ENCODE measurements at regions not wholly inside any gene's neighbourhood (a gene's known extent, or its start where the extent isn't known, plus 50 kb on each side); places are given as distances from the start of the nearest gene placed in this dataset.

GRCh38 chr15:37550360-37551024 lies 383.9 kb upstream of the TMCO5A start:
- Histone ChIP-seq H3K4me3 (replicated peaks in 1 of 4; ENCODE audit: control extremely low read depth in 1 of 4, insufficient read depth in 1 of 4, low read depth in 3 of 4, low read length in 4 of 4) (no peak overlapping the region), H3K36me3 (ENCODE audit: control insufficient read depth, insufficient read depth, low read length) (no peaks in the 10 kb centered on the region), H3K27ac (ENCODE audit: insufficient read depth, low read length) (no peak overlapping the region), H3K9me3 (ENCODE audit: control insufficient read depth, insufficient read depth, low read depth, low read length) (no peaks in the 10 kb centered on the region), H2AFZ (ENCODE audit: low read length) (no peak overlapping the region), H3K79me2 (ENCODE audit: control insufficient read depth, insufficient read depth, low read length) (no peaks in the 10 kb centered on the region), H3K9ac (ENCODE audit: insufficient read depth, low read length) (no peak overlapping the region), H3K27me3 (ENCODE audit: control insufficient read depth, insufficient read depth, low read length) (no peaks in the 10 kb centered on the region), H4K20me1 (ENCODE audit: control insufficient read depth, extremely low read depth, insufficient read depth, low read length) (no peaks in the 10 kb centered on the region), H3K4me1 (ENCODE audit: control insufficient read depth, extremely low read depth, insufficient read depth, low read length) (no peaks in the 10 kb centered on the region), H3K4me2 (ENCODE audit: extremely low read depth, insufficient read depth, low read length) (no peak overlapping the region)
- DNase-seq (ENCODE audit: low read depth in 2 of 2) = no peak
- TF ChIP-seq CTCF (conservative IDR thresholded peaks at IDR 0.05 in 1 of 2, IDR thresholded peaks at IDR 0.05 in 1 of 2; ENCODE audit: low read depth in 1 of 2, low read length in 2 of 2) = no peak
- no peak for TF ChIP-seq EZH2 (IDR thresholded peaks at IDR 0.05; ENCODE audit: low read length, missing control alignments)

- Histone ChIP-seq H3K4me1 (ENCODE audit: control insufficient read depth, extremely low read depth, insufficient read depth, low read length) (no peaks in the 10 kb centered on the region), H3K79me2 (ENCODE audit: control insufficient read depth, insufficient read depth, low read length) (no peaks in the 10 kb centered on the region), H3K4me3 (replicated peaks in 1 of 4; ENCODE audit: control extremely low read depth in 1 of 4, insufficient read depth in 1 of 4, low read depth in 3 of 4, low read length in 4 of 4) (no peak overlapping the region), H3K36me3 (ENCODE audit: control insufficient read depth, insufficient read depth, low read length) (no peaks in the 10 kb centered on the region), H2AFZ (ENCODE audit: low read length) (no peak overlapping the region), H3K9me3 (ENCODE audit: control insufficient read depth, insufficient read depth, low read depth, low read length) (no peaks in the 10 kb centered on the region), H3K9ac (ENCODE audit: insufficient read depth, low read length) (no peak overlapping the region), H3K27ac (ENCODE audit: insufficient read depth, low read length) (no peak overlapping the region), H4K20me1 (ENCODE audit: control insufficient read depth, extremely low read depth, insufficient read depth, low read length) (no peaks in the 10 kb centered on the region), H3K27me3 (ENCODE audit: control insufficient read depth, insufficient read depth, low read length) (no peaks in the 10 kb centered on the region), H3K4me2 (ENCODE audit: extremely low read depth, insufficient read depth, low read length) (no peak overlapping the region)
- DNase-seq (ENCODE audit: low read depth in 2 of 2) = no peak
- TF ChIP-seq CTCF (conservative IDR thresholded peaks at IDR 0.05 in 1 of 2, IDR thresholded peaks at IDR 0.05 in 1 of 2; ENCODE audit: low read depth in 1 of 2, low read length in 2 of 2) = no peak
- no peak for TF ChIP-seq EZH2 (IDR thresholded peaks at IDR 0.05; ENCODE audit: low read length, missing control alignments)
Observed at GRCh38 chr15:37572401-37572800, 362.0 kb upstream of the TMCO5A start.

- H3K79me2 ChIP-seq (ENCODE audit: control insufficient read depth, insufficient read depth, low read length) = no peaks in the 10 kb centered on the region
- DNase-seq (ENCODE audit: low read depth in 2 of 2) = no peak
- H3K9ac ChIP-seq (ENCODE audit: insufficient read depth, low read length) = no peak overlapping the region
- no peaks in the 10 kb centered on the region for H3K27me3 ChIP-seq (ENCODE audit: control insufficient read depth, insufficient read depth, low read length)
- no peak overlapping the region for H3K27ac ChIP-seq (ENCODE audit: insufficient read depth, low read length)
- no peaks in the 10 kb centered on the region for H3K36me3 ChIP-seq (ENCODE audit: control insufficient read depth, insufficient read depth, low read length)
- no peaks in the 10 kb centered on the region for H3K9me3 ChIP-seq (ENCODE audit: control insufficient read depth, insufficient read depth, low read depth, low read length)
- H4K20me1 ChIP-seq (ENCODE audit: control insufficient read depth, extremely low read depth, insufficient read depth, low read length) = no peaks in the 10 kb centered on the region
- H3K4me2 ChIP-seq (ENCODE audit: extremely low read depth, insufficient read depth, low read length) = no peak overlapping the region
- TF ChIP-seq EZH2 (IDR thresholded peaks at IDR 0.05; ENCODE audit: low read length, missing control alignments) (no peak), CTCF (conservative IDR thresholded peaks at IDR 0.05 in 1 of 2, IDR thresholded peaks at IDR 0.05 in 1 of 2; ENCODE audit: low read depth in 1 of 2, low read length in 2 of 2) (no peak)
- no peak overlapping the region for H3K4me3 ChIP-seq (replicated peaks in 1 of 4; ENCODE audit: control extremely low read depth in 1 of 4, insufficient read depth in 1 of 4, low read depth in 3 of 4, low read length in 4 of 4)
- no peak overlapping the region for H2AFZ ChIP-seq (ENCODE audit: low read length)
- no peaks in the 10 kb centered on the region for H3K4me1 ChIP-seq (ENCODE audit: control insufficient read depth, extremely low read depth, insufficient read depth, low read length)
Observed at GRCh38 chr15:37574985-37575384, 359.5 kb upstream of the TMCO5A start.

All from fibroblast of lung (primary cell).